Neuronal stem cell (in vitro differentiated cells): ENCODE measurements at regions not wholly inside any gene's neighbourhood (a gene's known extent, or its start where the extent isn't known, plus 50 kb on each side); places are given as distances from the start of the nearest gene placed in this dataset.

ENCODE experiments used
- DNase-seq: peaks from one replicate; pipeline ENCODE4 v3.0.0-alpha.2; 2013; ENCODE audit warnings: low spot score
- H2AFZ ChIP-seq: one replicate; pipeline ENCODE4 v1.6.1; 2013; ENCODE audit warnings: mild to moderate bottlenecking, low read length, inconsistent platforms
- H2AK5ac ChIP-seq: 2 replicates; pipeline ENCODE4 v1.6.1; 2013; ENCODE audit warnings: low read depth, mild to moderate bottlenecking, inconsistent platforms, low read length, moderate library complexity, mixed read lengths
- H2BK120ac ChIP-seq: 2 replicates; pipeline ENCODE4 v1.6.1; 2013; ENCODE audit warnings: low read depth, mild to moderate bottlenecking, inconsistent platforms, low read length, moderate library complexity, mixed read lengths
- H2BK12ac ChIP-seq: one replicate; pipeline ENCODE4 v1.6.1; 2013; ENCODE audit warnings: low read length, inconsistent platforms
- H2BK15ac ChIP-seq: 2 replicates; pipeline ENCODE4 v1.6.1; 2013; ENCODE audit warnings: mild to moderate bottlenecking, low read length, inconsistent platforms, mixed read lengths
- H2BK5ac ChIP-seq: one replicate; pipeline ENCODE4 v1.6.1; 2013; ENCODE audit warnings: inconsistent platforms, mild to moderate bottlenecking, low read length, moderate library complexity
- H3K14ac ChIP-seq: one replicate; pipeline ENCODE4 v1.6.1; 2013; ENCODE audit warnings: low read length, inconsistent platforms
- H3K18ac ChIP-seq: 2 replicates; pipeline ENCODE4 v1.6.1; 2013; ENCODE audit warnings: low read length, inconsistent platforms
- H3K23ac ChIP-seq: 2 replicates; pipeline ENCODE4 v1.6.1; 2013; ENCODE audit warnings: low read depth, mild to moderate bottlenecking, mixed read lengths, low read length, inconsistent platforms; ENCODE audit not compliant: poor library complexity
- H3K27ac ChIP-seq: replicated peaks from 3 replicates; pipeline ENCODE4 v1.5.1; 2013; ENCODE audit warnings: low read length, inconsistent platforms
- H3K27me3 ChIP-seq, 3 experiments: 2 replicates each; pipeline ENCODE4 v1.6.1; 2013; ENCODE audit warnings: low read length in 3 of 3, mild to moderate bottlenecking in 2 of 3, inconsistent platforms in 1 of 3, low read depth in 1 of 3, mixed read lengths in 1 of 3, moderate library complexity in 1 of 3; ENCODE audit not compliant: control insufficient read depth in 3 of 3, insufficient read depth in 3 of 3
- H3K36me3 ChIP-seq, 2 donors: replicated peaks in 1 of 2; 2 replicates each; pipeline ENCODE4 v1.6.1; 2013; ENCODE audit warnings: low read length in 2 of 2; ENCODE audit not compliant: control insufficient read depth in 2 of 2, insufficient read depth in 2 of 2
- H3K4ac ChIP-seq: 2 replicates; pipeline ENCODE4 v1.6.1; 2013; ENCODE audit warnings: inconsistent platforms, mild to moderate bottlenecking, low read length, moderate library complexity
- H3K4me1 ChIP-seq, 2 donors: 1 replicate in 1 of 2; 2 replicates in 1 of 2; pipeline ENCODE4 v1.6.1; 2013; ENCODE audit warnings: low read length in 2 of 2, low read depth in 1 of 2; ENCODE audit not compliant: control insufficient read depth in 2 of 2, insufficient read depth in 1 of 2
- H3K4me2 ChIP-seq: one replicate; pipeline ENCODE4 v1.6.1; 2013; ENCODE audit warnings: mild to moderate bottlenecking, low read length, inconsistent platforms; ENCODE audit not compliant: insufficient read depth, poor library complexity, severe bottlenecking
- H3K4me3 ChIP-seq, 2 donors: 2 replicates each; pipeline ENCODE4 v1.5.1; 2013; ENCODE audit warnings: low read length in 2 of 2, mild to moderate bottlenecking in 2 of 2, inconsistent platforms in 1 of 2, moderate library complexity in 1 of 2
- H3K79me1 ChIP-seq: one replicate; pipeline ENCODE4 v1.6.1; 2013; ENCODE audit warnings: low read depth, mild to moderate bottlenecking, inconsistent platforms, low read length, moderate library complexity
- H3K9ac ChIP-seq: one replicate; pipeline ENCODE4 v1.6.1; 2013; ENCODE audit warnings: mild to moderate bottlenecking, low read depth, low read length, inconsistent platforms; ENCODE audit not compliant: poor library complexity
- H3K9me3 ChIP-seq, 2 donors: replicated peaks in 1 of 2; 2 replicates each; pipeline versions ENCODE3 to v1.6.1; 2013; ENCODE audit warnings: low read length in 2 of 2, mild to moderate bottlenecking in 2 of 2, inconsistent platforms in 1 of 2, low read depth in 1 of 2, mixed read lengths in 1 of 2, moderate library complexity in 1 of 2; ENCODE audit not compliant: control insufficient read depth in 2 of 2, insufficient read depth in 1 of 2
- H4K8ac ChIP-seq: one replicate; pipeline ENCODE4 v1.6.1; 2013; ENCODE audit warnings: low read depth, mild to moderate bottlenecking, inconsistent platforms, low read length, moderate library complexity
- H4K91ac ChIP-seq: one replicate; pipeline ENCODE4 v1.6.1; 2013; ENCODE audit warnings: low read length, low read depth, mild to moderate bottlenecking, inconsistent platforms; ENCODE audit not compliant: poor library complexity
- WGBS, 2 donors: extraction: QIAGEN DNeasy Blood & Tissue Kit; methylation state at CpG; one replicate each; pipeline ENCODE4 v1.1.7; 2013; ENCODE audit warnings: missing lambda C conversion rate in 2 of 2, mixed read lengths in 1 of 2; ENCODE audit not compliant: insufficient read length in 2 of 2, insufficient replicate concordance in 1 of 2; ENCODE audit errors: extremely low coverage in 2 of 2; 5-methylcytosine and 5-hydroxymethylcytosine counted together

DNA sequence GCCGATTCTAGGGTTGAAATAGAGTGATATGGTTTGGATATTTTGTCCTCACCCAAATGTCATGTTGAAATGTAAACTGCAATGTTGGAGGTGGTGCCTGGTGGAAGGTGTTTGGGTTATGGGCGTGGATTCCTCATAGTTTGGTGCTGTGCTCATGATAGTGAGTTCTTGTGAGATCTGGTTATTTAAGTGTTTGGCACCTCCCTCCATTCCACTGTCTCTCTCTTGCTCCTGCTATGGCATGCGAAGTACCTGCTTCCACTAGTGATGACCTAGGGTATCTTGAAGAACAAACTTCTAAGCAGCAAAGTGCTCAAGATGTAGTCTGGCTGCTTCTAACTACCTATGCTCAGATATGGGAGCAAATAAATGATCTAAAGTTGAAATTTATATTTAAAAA, 56.0 kb upstream of the TSPAN18 start:
- Histone ChIP-seq H3K27me3 (no peaks in the 10 kb centered on the region), H3K4me1 (peaks cover 0 to 2% of the 10 kb centered on the region in 2 donors), H2BK12ac (peak overlapping the region; percentile 17), H2BK120ac (no peak overlapping the region), H2BK15ac (no peak overlapping the region), H3K4me3 (no peak overlapping the region), H3K14ac (no peak overlapping the region), H3K23ac (no peak overlapping the region), H2AK5ac (no peak overlapping the region), H3K79me1 (no peaks in the 10 kb centered on the region), H3K9ac (no peak overlapping the region), H2AFZ (no peak overlapping the region), H3K36me3 (no peaks in the 10 kb centered on the region), H4K91ac (no peak overlapping the region), H3K27ac (no peak overlapping the region), H3K4me2 (no peak overlapping the region), H2BK5ac (no peak overlapping the region), H3K18ac (no peak overlapping the region), H4K8ac (no peak overlapping the region), H3K4ac (peak overlapping the region; percentile 45), H3K9me3 (peaks cover 0 to 2% of the 10 kb centered on the region in 2 donors)
- WGBS, 2 donors, result no CpG with 5 or more reads among the region's 3 CpGs
- DNase-seq, result no peak

DNA sequence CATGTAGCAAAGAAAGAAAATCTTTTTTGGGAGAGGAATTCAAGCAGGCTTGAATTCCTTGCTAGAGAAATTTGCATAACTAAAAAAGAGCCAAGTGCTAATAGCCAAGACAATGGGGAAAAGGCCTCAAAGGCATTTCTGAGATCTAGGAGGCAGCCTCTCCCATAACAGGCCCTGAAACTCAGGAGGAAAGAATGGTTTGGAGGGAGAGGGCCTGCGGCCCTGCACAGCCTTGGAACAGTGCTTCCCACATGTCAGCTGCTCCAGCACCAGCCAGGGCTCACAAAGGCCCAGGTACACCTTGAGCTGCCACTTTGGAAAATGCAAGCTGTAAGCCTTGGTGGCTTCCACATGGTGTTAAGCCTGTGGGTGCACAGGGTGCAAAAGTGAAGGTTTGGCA, 55.5 kb upstream of the TSPAN18 start:
- Histone ChIP-seq H3K23ac (no peak overlapping the region), H3K4me3 (no peak overlapping the region), H2BK15ac (no peak overlapping the region)

DNA sequence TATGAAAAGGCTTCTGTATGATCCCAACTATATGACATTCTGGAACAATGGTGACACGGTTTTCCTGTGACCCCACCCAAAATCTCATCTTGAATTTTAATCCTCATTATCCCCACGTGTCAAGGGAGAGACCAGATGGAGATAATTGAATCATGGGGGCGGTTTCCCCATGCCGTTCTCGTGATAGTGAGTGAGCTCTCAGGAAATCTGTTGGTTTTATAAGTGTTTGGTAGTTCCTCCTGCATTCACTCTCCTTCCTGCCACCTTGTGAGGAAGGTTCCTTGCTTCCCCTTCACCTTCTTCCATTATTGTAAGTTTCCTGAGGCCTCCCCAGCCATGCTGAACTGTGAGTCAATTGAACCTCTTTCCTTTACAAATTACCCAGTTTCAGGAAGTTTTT, 53.1 kb upstream of the TSPAN18 start:
- no peak overlapping the region for H2AFZ ChIP-seq
- H2BK5ac ChIP-seq, result no peak overlapping the region
- H2AK5ac ChIP-seq, result no peak overlapping the region
- no peak overlapping the region for H3K14ac ChIP-seq
- H3K4me1 ChIP-seq, result peaks cover 0 to 2% of the 10 kb centered on the region in 2 donors
- H3K36me3 ChIP-seq, result no peaks in the 10 kb centered on the region
- no peak overlapping the region for H3K23ac ChIP-seq
- WGBS, 2 donors, result no CpG with 5 or more reads among the region's 5 CpGs
- H3K27ac ChIP-seq, result no peak overlapping the region
- no peak overlapping the region for H3K4ac ChIP-seq
- H4K91ac ChIP-seq, result no peak overlapping the region
- DNase-seq, result no peak
- H3K18ac ChIP-seq, result no peak overlapping the region
- no peak overlapping the region for H3K4me2 ChIP-seq
- no peak overlapping the region for H4K8ac ChIP-seq
- H3K9ac ChIP-seq, result no peak overlapping the region
- H3K79me1 ChIP-seq, result no peaks in the 10 kb centered on the region
- H3K27me3 ChIP-seq, result no peaks in the 10 kb centered on the region
- no peak overlapping the region for H2BK15ac ChIP-seq
- H3K4me3 ChIP-seq, result no peak overlapping the region
- H2BK12ac ChIP-seq, result no peak overlapping the region
- no peak overlapping the region for H2BK120ac ChIP-seq
- H3K9me3 ChIP-seq, result peaks cover 0 to 2% of the 10 kb centered on the region in 2 donors

More for the DNA sequence above, 55.5 kb upstream of the TSPAN18 start:
- Histone ChIP-seq H2AFZ (no peak overlapping the region), H3K4me2 (no peak overlapping the region), H3K14ac (no peak overlapping the region), H3K4ac (no peak overlapping the region), H3K4me1 (peaks cover 0 to 2% of the 10 kb centered on the region in 2 donors), H3K9ac (no peak overlapping the region), H3K27me3 (no peaks in the 10 kb centered on the region), H3K9me3 (peaks cover 0 to 2% of the 10 kb centered on the region in 2 donors), H3K36me3 (no peaks in the 10 kb centered on the region), H3K27ac (no peak overlapping the region), H2AK5ac (no peak overlapping the region), H3K79me1 (no peaks in the 10 kb centered on the region), H2BK12ac (no peak overlapping the region), H2BK5ac (no peak overlapping the region), H2BK120ac (no peak overlapping the region), H4K8ac (no peak overlapping the region), H3K18ac (peak overlapping the region; percentile 11), H4K91ac (no peak overlapping the region)
- no peak for DNase-seq
- WGBS, 2 donors, result no CpG with 5 or more reads among the region's 1 CpG

DNA sequence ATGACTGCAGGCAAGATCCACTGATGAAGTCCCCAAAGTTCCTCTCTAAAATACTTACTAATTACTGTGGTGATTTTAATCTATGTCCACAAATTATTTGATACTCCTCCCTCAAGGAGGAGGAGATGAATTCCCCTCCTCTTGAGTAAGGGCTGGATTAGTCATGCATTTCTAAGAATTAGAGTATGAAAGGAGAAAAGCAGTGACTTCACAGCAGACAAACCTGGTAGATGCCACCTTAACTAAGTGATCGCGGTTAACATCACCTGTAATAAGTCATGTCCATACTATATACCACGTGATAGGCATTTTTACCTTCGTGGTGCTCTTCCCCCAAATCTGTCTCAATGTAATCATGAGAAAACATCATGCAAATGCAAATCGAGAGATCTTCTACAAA, 52.0 kb upstream of the TSPAN18 start:
- H3K36me3 ChIP-seq, result no peaks in the 10 kb centered on the region
- no peak overlapping the region for H3K23ac ChIP-seq
- H2BK12ac ChIP-seq, result no peak overlapping the region
- H3K27ac ChIP-seq, result no peak overlapping the region
- no peak overlapping the region for H3K4ac ChIP-seq
- no peak overlapping the region for H4K8ac ChIP-seq
- H3K27me3 ChIP-seq, result no peaks in the 10 kb centered on the region
- no peak overlapping the region for H2BK5ac ChIP-seq
- peaks cover 0 to 2% of the 10 kb centered on the region in 2 donors for H3K4me1 ChIP-seq
- no peak overlapping the region for H2BK120ac ChIP-seq
- H3K4me3 ChIP-seq, result no peak overlapping the region
- H3K18ac ChIP-seq, result no peak overlapping the region
- DNase-seq, result no peak
- no peak overlapping the region for H3K14ac ChIP-seq
- H3K4me2 ChIP-seq, result no peak overlapping the region
- H4K91ac ChIP-seq, result no peak overlapping the region
- H2AK5ac ChIP-seq, result no peak overlapping the region
- no peak overlapping the region for H2BK15ac ChIP-seq
- no CpG with 5 or more reads among the region's 5 CpGs for WGBS, 2 donors
- no peak overlapping the region for H2AFZ ChIP-seq
- no peaks in the 10 kb centered on the region for H3K79me1 ChIP-seq
- peaks cover 0 to 2% of the 10 kb centered on the region in 2 donors for H3K9me3 ChIP-seq
- no peak overlapping the region for H3K9ac ChIP-seq
